Fibroblast of lung (primary cell): ENCODE measurements at regions not wholly inside any gene's neighbourhood (a gene's known extent, or its start where the extent isn't known, plus 50 kb on each side); places are given as distances from the start of the nearest gene placed in this dataset.
A peak's percentile ranks its signal among the peaks of the same experiment; 100 is the strongest.

Source experiments
- DNase-seq, 2 donors: peaks; one replicate each; pipeline versions ENCODE4 v3.0.0 to v3.0.0-alpha.2; 2010; ENCODE audit warnings: low read depth in 2 of 2
- H2AFZ ChIP-seq: 2 replicates; pipeline ENCODE4 v1.5.1; 2012; ENCODE audit warnings: low read length, control low read depth, inconsistent platforms
- H3K27ac ChIP-seq: 2 replicates; pipeline ENCODE4 v1.5.1; 2011; ENCODE audit warnings: low read length, control low read depth; ENCODE audit not compliant: insufficient read depth
- H3K27me3 ChIP-seq: 2 replicates; pipeline ENCODE4 v1.5.1; 2011; ENCODE audit warnings: mild to moderate bottlenecking, low read length; ENCODE audit not compliant: control insufficient read depth, insufficient read depth
- H3K36me3 ChIP-seq: 2 replicates; pipeline ENCODE4 v1.5.1; 2011; ENCODE audit warnings: low read length; ENCODE audit not compliant: control insufficient read depth, insufficient read depth
- H3K4me1 ChIP-seq: 2 replicates; pipeline ENCODE4 v1.5.1; 2011; ENCODE audit warnings: low read length; ENCODE audit not compliant: control insufficient read depth, insufficient read depth; ENCODE audit errors: extremely low read depth
- H3K4me2 ChIP-seq: 2 replicates; pipeline ENCODE4 v1.5.1; 2011; ENCODE audit warnings: low read length, control low read depth; ENCODE audit not compliant: insufficient read depth; ENCODE audit errors: extremely low read depth
- H3K4me3 ChIP-seq, 4 experiments: fragments of 200-600 bp in 1 of 4; sonication (generic) in 1 of 4; replicated peaks in 1 of 4; 2 replicates each; pipeline ENCODE4 v1.5.1; 2011 to 2016; ENCODE audit warnings: low read length in 4 of 4, low read depth in 3 of 4, mild to moderate bottlenecking in 3 of 4, control low read depth in 2 of 4, inconsistent platforms in 1 of 4, mixed read lengths in 1 of 4; ENCODE audit not compliant: insufficient read depth in 1 of 4; ENCODE audit errors: control extremely low read depth in 1 of 4
- H3K79me2 ChIP-seq: 2 replicates; pipeline ENCODE4 v1.5.1; 2012; ENCODE audit warnings: mild to moderate bottlenecking, low read length, inconsistent platforms; ENCODE audit not compliant: control insufficient read depth, insufficient read depth
- H3K9ac ChIP-seq: 2 replicates; pipeline ENCODE4 v1.5.1; 2011; ENCODE audit warnings: mild to moderate bottlenecking, low read length, control low read depth; ENCODE audit not compliant: insufficient read depth
- H3K9me3 ChIP-seq: 2 replicates; pipeline ENCODE4 v1.5.1; 2012; ENCODE audit warnings: low read depth, low read length; ENCODE audit not compliant: control insufficient read depth, insufficient read depth
- H4K20me1 ChIP-seq: 2 replicates; pipeline ENCODE4 v1.5.1; 2011; ENCODE audit warnings: low read length; ENCODE audit not compliant: control insufficient read depth, insufficient read depth; ENCODE audit errors: extremely low read depth
- EZH2 ChIP-seq: IDR thresholded peaks from 2 replicates; pipeline ENCODE4 v1.5.1; 2012; ENCODE audit warnings: low read length, control low read depth, mild to moderate bottlenecking; ENCODE audit errors: missing control alignments
- TF ChIP-seq, protein P1 (sequence below), 2 donors: IDR thresholded peaks in 1 of 2; conservative IDR thresholded peaks in 1 of 2; 1 replicate in 1 of 2; 2 replicates in 1 of 2; pipeline ENCODE4 v1.5.1; 2011 to 2012; ENCODE audit warnings: low read length in 2 of 2, control low read depth in 1 of 2, inconsistent platforms in 1 of 2, low read depth in 1 of 2, mild to moderate bottlenecking in 1 of 2

DNA sequence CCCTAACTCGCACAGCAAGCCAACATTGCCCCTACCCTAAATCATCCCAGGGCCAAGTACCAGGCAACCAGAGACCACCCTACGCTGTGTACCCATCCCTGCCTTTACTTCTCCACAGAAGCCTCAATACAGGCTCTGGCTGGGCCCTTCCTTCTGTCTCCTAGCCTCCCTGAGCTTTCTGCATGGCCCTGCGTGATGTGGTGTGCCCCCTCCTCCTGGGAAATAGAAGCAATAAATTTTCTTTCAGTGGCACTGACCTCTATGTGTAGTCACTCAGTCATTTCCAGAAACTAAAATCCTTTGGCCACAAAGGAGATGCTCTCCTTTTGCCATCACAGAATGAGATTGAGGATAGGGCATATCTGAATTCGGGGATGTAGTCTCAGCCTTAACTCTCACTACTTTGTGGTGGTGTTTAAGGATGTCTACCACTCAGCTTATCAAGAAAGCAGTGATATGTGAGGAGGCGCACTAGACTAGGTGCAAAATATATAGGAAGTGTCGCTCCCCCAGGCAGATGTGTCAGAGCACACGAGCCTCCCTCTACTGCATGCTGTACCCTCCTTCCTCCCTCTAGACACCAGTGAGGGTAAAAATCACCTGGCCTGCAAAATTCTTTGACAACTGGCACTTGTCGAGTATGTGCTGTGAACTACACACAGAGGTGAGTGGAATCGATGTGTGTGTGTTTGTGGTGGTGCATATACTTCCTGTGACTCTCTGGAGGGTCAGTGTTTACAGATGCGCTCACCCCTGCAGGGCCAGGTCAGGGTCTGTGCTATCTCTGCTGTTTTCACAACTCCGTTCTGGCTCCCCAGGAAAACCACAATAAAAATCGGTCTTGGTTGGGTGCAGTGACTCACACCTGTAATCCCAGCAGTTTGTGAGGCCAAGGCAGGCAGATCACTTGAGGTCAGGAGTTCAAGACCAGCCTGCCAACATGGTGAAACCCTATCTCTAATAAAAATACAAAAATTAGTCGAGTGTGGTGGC is 825.9 kb upstream of the IGFBP3 start:
- DNase-seq = no peak
- no peak overlapping the region for H3K4me2 ChIP-seq

DNA sequence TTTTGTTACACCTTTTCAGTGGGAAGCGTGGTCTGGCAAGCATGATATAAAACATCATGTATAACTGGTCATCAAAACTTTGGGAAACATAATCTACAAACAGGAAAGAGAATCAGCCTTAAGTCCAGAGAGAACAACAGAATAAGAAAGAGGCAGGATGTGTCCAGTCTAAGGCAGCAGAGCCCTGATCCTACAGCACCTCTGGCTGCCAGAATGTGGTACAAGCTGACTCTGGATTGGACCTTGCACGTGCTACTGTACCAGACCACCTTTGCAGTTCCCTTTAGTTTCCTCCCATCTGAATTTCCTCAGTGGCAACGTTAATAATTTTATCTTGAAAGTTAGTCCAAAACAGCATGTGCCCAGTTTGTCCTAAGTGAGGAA is 824.6 kb upstream of the IGFBP3 start:
- H3K9ac ChIP-seq = no peak overlapping the region
- no peak for TF ChIP-seq EZH2
- TF ChIP-seq, protein P1, sequence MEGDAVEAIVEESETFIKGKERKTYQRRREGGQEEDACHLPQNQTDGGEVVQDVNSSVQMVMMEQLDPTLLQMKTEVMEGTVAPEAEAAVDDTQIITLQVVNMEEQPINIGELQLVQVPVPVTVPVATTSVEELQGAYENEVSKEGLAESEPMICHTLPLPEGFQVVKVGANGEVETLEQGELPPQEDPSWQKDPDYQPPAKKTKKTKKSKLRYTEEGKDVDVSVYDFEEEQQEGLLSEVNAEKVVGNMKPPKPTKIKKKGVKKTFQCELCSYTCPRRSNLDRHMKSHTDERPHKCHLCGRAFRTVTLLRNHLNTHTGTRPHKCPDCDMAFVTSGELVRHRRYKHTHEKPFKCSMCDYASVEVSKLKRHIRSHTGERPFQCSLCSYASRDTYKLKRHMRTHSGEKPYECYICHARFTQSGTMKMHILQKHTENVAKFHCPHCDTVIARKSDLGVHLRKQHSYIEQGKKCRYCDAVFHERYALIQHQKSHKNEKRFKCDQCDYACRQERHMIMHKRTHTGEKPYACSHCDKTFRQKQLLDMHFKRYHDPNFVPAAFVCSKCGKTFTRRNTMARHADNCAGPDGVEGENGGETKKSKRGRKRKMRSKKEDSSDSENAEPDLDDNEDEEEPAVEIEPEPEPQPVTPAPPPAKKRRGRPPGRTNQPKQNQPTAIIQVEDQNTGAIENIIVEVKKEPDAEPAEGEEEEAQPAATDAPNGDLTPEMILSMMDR (conservative IDR thresholded peaks at IDR 0.05 in 1 of 2, IDR thresholded peaks at IDR 0.05 in 1 of 2; ENCODE audit: low read depth in 1 of 2, low read length in 2 of 2) = peak in 1 of 2 donors; percentile 39
- H3K79me2 ChIP-seq = no peaks in the 10 kb centered on the region
- H3K27ac ChIP-seq = no peak overlapping the region
- H3K4me3 ChIP-seq = no peak overlapping the region
- no peaks in the 10 kb centered on the region for H3K36me3 ChIP-seq
- no peaks in the 10 kb centered on the region for H3K27me3 ChIP-seq
- peak in 1 of 2 donors; percentile 36 for DNase-seq
- no peaks in the 10 kb centered on the region for H3K9me3 ChIP-seq
- no peak overlapping the region for H3K4me2 ChIP-seq
- H2AFZ ChIP-seq = no peak overlapping the region
- H4K20me1 ChIP-seq = no peaks in the 10 kb centered on the region
- no peaks in the 10 kb centered on the region for H3K4me1 ChIP-seq

More for the DNA sequence above, 825.9 kb upstream of the IGFBP3 start:
- Histone ChIP-seq H3K27ac (no peak overlapping the region), H3K9ac (no peak overlapping the region), H2AFZ (no peak overlapping the region), H4K20me1 (no peaks in the 10 kb centered on the region), H3K27me3 (no peaks in the 10 kb centered on the region), H3K4me3 (no peak overlapping the region), H3K36me3 (no peaks in the 10 kb centered on the region), H3K79me2 (no peaks in the 10 kb centered on the region), H3K4me1 (peaks cover 3% of the 10 kb centered on the region), H3K9me3 (no peaks in the 10 kb centered on the region)
- no peak for TF ChIP-seq EZH2
- TF ChIP-seq, protein P1 (conservative IDR thresholded peaks at IDR 0.05 in 1 of 2, IDR thresholded peaks at IDR 0.05 in 1 of 2; ENCODE audit: low read depth in 1 of 2, low read length in 2 of 2) = no peak

GRCh38 chr7:46744957-46745706 is 824.1 kb upstream of the IGFBP3 start:
- Histone ChIP-seq H3K9ac (no peak overlapping the region), H3K27ac (no peak overlapping the region), H3K9me3 (no peaks in the 10 kb centered on the region), H4K20me1 (no peaks in the 10 kb centered on the region), H3K79me2 (no peaks in the 10 kb centered on the region), H3K27me3 (no peaks in the 10 kb centered on the region), H2AFZ (no peak overlapping the region), H3K4me1 (no peaks in the 10 kb centered on the region), H3K36me3 (no peaks in the 10 kb centered on the region), H3K4me3 (no peak overlapping the region), H3K4me2 (no peak overlapping the region)
- peak in 1 of 2 donors; percentile 62 for DNase-seq
- TF ChIP-seq EZH2 = no peak
- TF ChIP-seq, protein P1 (conservative IDR thresholded peaks at IDR 0.05 in 1 of 2, IDR thresholded peaks at IDR 0.05 in 1 of 2; ENCODE audit: low read depth in 1 of 2, low read length in 2 of 2) = no peak
